HG03066 (cell line): ENCODE measurements at regions not wholly inside any gene's neighbourhood (a gene's known extent, or its start where the extent isn't known, plus 50 kb on each side); places are given as distances from the start of the nearest gene placed in this dataset.

Source experiments
- ATAC-seq: cut with Tn5 transposase; IDR thresholded peaks from one replicate; pipeline ENCODE4 v1.9.1; 2021; ENCODE audit warnings: low read depth; ENCODE audit not compliant: unreplicated experiment

- no peak for ATAC-seq
Observed at GRCh38 chr6:23329086-23329485, 759.7 kb downstream of the HDGFL1 start.

- ATAC-seq: no peak
Observed at GRCh38 chr6:23330632-23331031, 761.3 kb downstream of the HDGFL1 start.

GRCh38 chr6:23334360-23334759 is 765.0 kb downstream of the HDGFL1 start:
- no peak for ATAC-seq

DNA sequence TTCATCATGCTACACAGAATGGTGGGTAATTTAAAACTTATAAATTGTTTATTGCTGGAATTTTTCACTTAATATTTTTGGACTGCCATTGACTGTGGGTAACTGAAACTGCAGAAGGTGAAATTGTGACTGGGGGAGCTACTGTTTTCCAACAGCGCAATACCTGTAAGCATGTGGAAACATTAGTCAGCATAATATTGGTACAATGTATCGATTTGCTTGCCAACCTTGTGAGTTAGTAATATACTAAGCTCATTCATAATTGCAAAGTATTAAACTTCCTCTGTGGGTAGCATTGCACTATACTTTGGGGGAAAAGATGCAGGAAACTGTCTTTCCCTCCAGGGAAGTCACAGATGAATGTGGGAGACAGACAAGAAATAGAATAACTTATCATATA is 766.5 kb downstream of the HDGFL1 start:
- ATAC-seq: no peak

- ATAC-seq: no peak
Observed at GRCh38 chr6:23339268-23339667, 769.9 kb downstream of the HDGFL1 start.

- ATAC-seq: no peak
Observed at GRCh38 chr6:23340271-23340670, 770.9 kb downstream of the HDGFL1 start.

DNA sequence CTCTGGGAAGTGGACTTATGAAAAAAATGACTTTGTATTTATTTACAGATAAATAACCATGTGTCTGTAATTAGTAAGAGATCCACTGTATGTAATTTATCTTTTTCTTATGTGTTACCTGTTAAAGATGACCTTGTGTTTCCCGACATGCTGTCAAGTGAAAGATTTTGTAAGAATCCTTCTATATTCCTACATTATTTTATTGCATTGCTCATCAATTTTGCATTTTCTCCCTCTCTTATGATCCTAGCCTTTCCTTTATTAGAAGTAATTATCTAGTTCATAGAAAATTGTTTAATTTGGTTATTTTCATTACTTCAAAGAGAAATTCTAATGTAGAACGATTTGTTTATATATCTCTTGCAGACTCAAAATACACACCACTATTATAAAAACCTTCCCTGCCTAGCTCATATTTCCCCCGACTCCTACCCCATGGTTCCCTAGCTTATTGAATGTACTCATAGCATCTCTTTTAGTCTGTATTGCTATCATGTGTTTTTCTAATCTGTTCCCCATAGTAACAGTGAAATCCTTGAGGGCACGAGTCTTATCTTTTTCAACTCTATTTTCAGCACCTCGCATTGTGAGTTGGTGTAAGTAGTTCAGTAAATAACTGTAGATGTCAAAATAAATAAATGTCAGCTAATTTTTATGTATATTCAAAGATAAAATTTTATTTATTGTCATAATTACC is 774.4 kb downstream of the HDGFL1 start:
- ATAC-seq: no peak

DNA sequence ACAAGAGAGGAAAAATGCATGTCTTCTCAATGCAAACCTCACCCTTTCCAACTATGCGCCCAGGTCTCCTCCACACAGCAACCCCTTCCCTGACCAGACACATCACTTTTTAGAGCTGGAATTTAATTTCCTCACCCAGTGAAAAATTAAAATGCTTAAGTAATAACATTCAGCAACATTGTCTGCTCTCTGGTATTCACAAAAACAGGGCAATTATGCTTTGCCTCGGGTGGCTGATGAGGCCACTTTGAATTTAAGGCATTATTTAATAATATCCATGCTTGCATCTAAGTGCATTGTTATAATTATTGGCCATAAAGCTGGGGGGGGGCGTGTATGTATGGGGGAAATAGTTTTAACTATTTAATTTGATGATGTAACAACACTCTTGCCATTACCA is 777.8 kb upstream of the NRSN1 start:
- ATAC-seq: no peak

DNA sequence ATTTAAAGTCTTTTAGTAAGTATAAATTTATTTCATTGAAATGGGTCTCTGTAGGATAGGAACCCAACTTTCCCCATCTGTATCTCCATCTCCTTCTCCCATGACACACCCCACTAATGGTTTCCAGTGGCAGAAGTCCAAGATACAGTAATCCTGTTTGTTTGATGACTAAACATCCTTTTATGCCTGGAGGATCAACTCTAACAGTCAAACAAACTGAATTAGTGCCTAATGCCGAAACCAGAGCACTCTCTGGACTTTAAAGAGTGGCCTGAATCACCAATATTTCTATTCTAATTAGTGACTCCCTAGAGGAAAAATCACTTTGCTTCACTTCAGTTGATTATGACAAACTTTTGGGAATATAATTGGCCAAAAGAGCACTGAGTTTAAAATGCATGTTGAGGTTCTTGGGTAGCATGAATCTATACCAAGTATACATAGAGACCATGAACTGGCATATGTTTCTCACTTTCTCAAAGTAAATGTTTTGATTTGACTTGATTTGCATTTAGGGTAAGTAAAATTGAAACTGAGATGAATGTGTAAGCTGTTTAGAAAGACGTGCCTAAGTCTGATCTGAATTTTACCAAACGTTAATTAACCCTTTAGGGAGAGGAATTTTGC is 776.4 kb upstream of the NRSN1 start:
- ATAC-seq: no peak

DNA sequence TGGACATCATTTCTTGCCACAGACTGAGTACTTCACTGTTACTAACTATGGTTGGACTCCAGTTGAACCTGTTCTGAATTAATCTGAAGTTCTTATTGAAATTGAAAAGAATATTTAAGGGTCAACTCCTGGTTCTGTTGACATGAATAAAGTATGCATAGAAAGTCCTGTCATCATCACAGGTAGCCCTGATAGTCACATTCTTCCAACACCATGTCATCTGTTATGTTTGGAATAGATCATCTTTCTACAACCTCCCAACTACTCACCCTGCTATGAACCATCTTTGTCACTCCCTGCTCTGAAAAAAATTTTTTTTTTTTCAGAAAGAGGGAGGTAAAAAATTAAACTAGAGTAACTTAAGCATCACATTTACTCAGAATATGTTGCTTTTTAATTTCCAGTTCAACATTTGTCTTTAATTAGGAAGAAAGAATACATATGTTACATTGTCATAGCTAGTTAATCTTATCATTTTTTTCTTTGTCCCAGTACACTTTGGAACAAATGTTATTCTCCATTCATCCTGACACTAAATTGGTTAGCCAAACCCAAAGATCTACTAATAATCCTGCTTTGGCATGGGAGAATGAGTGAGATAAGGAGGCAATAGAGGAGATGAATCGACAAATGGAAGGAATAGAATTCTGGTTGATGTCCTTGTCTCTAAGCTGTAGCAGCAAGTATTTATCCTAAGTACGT is 775.1 kb upstream of the NRSN1 start:
- no peak for ATAC-seq

- no peak for ATAC-seq
Observed at GRCh38 chr6:23354004-23354403, 772.0 kb upstream of the NRSN1 start.

GRCh38 chr6:23357185-23357766 is 768.7 kb upstream of the NRSN1 start:
- no peak for ATAC-seq

DNA sequence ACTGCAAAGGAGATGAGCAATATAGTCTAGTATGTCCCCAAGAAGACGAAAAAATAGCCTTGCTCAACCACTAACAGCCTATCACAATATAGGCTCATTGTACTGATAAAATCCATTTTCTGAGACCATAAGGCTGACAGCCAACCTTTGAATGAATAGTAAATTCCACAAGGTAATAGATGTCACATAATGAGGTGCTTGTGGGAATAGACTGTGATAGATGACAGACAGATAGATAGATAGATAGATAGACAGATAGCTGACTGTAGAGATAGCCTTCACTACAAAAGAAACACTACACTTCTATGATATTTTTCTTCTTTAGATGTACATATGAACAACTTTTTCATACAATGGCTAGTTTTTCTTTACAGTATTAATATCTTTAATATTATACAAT is 760.3 kb upstream of the NRSN1 start:
- ATAC-seq: no peak

GRCh38 chr6:23367311-23367710 is 758.7 kb upstream of the NRSN1 start:
- no peak for ATAC-seq

DNA sequence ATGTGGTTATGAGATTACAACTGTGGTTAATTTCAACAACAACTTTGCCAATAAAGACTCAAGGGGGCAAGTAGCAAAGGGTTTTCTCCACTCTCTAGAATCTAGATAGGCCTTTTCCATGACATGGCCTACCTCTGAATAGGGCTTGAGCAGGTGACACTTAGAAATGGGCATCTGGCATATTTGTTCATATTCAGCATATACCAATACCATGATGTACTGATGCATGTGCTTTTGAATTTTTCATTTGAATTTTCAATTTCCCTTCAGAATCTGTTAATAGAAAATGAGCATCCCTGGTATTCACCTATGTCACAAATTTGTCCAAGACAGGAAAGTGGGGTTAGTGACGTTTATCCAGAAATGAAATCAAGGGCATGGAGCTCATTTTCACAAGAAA is 757.5 kb upstream of the NRSN1 start:
- no peak for ATAC-seq

DNA sequence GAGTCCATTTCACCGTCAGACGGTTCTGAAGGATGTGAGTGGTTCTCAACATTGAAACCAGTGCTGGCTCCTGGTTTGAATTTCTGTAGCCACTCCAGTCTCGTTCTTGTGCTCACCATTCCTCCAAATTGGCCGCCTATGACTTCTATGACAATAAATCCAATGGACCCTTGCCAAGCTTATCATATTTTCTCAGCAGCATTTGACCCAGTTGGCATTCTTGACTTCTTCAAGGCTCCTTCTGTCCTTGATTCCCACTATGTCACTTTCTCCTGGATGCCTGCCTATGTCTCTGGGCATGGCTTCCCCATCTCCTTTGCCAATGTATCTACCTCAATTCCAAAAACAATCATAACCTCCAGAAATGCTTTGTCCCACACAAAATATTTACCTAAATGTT is 756.0 kb upstream of the NRSN1 start:
- ATAC-seq: no peak

- ATAC-seq: no peak
Observed at GRCh38 chr6:23371132-23371915, 754.7 kb upstream of the NRSN1 start.

DNA sequence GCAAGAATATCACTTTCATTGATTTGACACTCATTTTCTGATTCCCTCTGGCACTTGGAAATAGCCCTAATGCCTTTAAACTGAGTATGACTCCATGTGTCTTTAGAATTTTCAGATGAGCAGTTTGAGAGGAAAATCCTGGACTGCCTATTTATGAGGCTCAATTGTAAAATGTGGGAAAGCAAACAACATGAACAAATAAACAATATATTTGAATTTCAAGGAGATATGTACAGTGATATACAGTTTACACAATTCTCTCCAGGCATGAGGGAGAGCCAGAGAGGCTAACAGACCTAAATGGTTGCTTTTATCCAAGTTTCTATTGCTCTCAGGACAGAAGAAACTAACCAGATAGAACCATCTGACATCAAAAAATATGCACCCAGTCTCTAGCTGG is 748.2 kb upstream of the NRSN1 start:
- ATAC-seq: no peak

- ATAC-seq: no peak
Observed at GRCh38 chr6:23380465-23380864, 745.5 kb upstream of the NRSN1 start.

GRCh38 chr6:23388086-23388783 is 737.8 kb upstream of the NRSN1 start:
- no peak for ATAC-seq
